PC-3 (cell line): ENCODE measurements at regions not wholly inside any gene's neighbourhood (a gene's known extent, or its start where the extent isn't known, plus 50 kb on each side); places are given as distances from the start of the nearest gene placed in this dataset.

ENCODE experiments used
- CTCF ChIP-seq: fragments of 300-600 bp; sonication (generic); conservative IDR thresholded peaks from 2 replicates; pipeline ENCODE4 v1.5.1; 2017; ENCODE audit warnings: antibody characterized with exemption, low read depth, mild to moderate bottlenecking, low read length
- EZH2 ChIP-seq: fragments of 300-600 bp; sonication (generic); IDR thresholded peaks from one replicate; pipeline ENCODE4 v1.6.1; 2017; ENCODE audit warnings: antibody characterized with exemption, mild to moderate bottlenecking, low read length; ENCODE audit not compliant: unreplicated experiment
- EZH2phosphoT487 ChIP-seq: fragments of 300-600 bp; sonication (generic); IDR thresholded peaks from 2 replicates; pipeline ENCODE4 v1.6.1; 2018; ENCODE audit warnings: mild to moderate bottlenecking, antibody characterized with exemption, low read length, borderline replicate concordance

GRCh38 chr11:42257534-42257933 lies 798.1 kb upstream of the LRRC4C start:
- TF ChIP-seq CTCF, result no peak
- TF ChIP-seq EZH2phosphoT487, result no peak
- no peak for TF ChIP-seq EZH2
